Stimulated activated CD4-positive, alpha-beta T cell treated with anti-CD3 and anti-CD28 coated beads, Interleukin-15, amount 100 ng/mL, for 1 hour (primary cell): ENCODE measurements at regions not wholly inside any gene's neighbourhood (a gene's known extent, or its start where the extent isn't known, plus 50 kb on each side); places are given as distances from the start of the nearest gene placed in this dataset.

Experiments used
- DNase-seq, 2 donors: peaks; one replicate each; pipeline ENCODE4 v3.0.0-alpha.2; 2020; ENCODE audit warnings: low read depth in 1 of 2, low spot score in 1 of 2

DNA sequence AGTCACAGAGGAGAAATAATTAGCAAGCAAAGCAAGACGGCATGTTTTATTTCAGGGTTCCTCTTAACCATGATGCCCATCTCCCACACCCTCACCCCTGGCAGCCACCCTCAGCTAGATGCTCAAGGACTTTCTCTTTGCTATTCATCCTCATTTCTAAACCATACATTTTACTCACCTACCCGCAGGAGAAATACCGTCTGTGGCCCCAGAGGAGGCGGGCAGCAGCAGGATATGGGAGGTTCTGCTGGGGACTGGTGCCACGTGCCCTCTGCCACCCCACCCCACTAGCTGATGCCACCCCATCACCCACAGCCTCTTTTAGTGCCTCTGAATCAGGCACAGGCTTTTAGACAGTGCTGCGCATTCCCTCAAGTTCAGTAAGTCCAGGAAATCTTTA lies 168.7 kb upstream of the ITGB1 start:
- no peak for DNase-seq

DNA sequence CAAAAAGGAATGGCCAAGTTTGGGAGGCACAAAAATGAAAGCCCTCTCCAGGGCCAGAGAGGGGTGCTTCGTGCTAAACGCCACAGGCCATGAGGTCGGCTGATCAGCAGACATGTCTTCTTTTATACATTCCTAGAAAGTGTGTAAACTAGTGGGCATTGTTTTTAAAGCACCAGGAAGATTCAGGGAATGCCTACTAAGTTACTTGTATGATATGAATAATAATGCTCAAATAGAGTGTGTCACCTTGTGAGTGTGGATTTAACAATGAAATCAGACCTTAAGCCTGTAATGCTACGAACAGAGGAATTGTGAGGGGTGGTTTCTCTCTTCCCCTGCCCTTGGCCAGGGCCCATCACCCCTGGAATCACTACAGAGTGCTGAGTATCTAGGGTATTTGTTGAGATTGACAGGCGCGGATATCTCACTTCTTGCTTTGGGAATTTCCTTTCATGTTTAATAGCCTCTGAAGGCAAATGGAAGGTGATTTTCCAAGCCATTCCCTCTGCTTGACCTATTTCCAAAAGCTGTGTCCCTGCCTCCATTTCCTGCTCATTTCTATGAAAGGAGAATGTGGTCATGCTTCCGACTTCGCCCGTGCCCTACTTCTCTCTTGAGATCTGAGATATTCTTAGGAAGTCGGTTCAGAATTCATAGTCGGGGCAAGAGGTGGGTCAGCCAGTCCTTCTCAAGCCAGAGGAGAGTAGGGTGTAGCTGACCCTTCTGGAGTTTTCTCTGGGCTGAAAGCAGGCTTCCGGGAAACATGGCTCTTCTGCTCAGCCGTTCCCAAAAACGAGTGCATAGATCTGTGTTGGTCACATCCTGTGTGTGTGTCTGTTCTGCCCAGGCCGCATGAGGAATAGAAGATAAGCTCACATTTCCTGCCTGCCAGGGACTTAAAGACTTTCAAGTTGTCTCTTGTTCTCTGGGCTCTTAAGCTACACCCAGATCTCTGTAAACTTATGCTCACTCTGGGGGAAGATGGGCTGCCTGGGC lies 167.8 kb upstream of the ITGB1 start:
- no peak for DNase-seq

DNA sequence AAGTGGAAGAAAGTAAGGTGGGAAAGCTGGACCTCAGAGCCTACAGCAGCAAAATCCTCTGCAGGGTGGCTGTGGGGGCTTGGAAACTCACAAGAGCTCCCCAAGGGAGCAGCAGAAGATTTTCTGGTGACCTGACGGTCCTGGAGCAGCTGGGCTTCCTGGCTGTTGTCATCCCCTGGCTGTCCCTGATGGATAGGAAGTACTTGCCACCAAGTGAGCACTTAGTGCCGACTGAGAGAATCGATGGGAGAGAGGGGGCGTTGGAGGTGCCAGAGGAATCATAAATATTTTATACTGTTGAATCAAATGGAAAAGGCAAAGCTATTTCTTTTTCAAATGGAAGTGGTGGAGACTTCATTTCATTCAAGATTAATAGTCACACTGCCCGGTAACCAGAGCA lies 167.1 kb upstream of the ITGB1 start:
- no peak for DNase-seq

DNA sequence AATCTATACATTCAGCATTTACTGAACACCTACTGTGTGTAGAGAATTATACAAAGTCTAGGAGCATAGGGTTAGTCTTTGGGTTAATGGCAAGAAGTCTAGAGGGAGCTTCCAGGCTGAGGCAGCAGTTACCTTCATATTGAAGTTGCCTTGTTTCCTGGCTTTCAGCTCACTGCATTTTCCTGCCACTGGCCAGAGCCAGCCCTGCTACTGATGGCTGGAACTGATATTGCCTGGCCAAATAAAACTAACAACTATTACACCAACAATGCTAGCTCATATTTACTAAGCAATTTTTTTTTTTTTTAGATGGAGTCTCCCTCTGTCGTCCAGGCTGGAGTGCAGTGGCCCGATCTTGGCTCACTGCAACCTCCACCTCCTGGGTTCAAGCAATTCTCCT lies 165.7 kb upstream of the ITGB1 start:
- no peak for DNase-seq

DNA sequence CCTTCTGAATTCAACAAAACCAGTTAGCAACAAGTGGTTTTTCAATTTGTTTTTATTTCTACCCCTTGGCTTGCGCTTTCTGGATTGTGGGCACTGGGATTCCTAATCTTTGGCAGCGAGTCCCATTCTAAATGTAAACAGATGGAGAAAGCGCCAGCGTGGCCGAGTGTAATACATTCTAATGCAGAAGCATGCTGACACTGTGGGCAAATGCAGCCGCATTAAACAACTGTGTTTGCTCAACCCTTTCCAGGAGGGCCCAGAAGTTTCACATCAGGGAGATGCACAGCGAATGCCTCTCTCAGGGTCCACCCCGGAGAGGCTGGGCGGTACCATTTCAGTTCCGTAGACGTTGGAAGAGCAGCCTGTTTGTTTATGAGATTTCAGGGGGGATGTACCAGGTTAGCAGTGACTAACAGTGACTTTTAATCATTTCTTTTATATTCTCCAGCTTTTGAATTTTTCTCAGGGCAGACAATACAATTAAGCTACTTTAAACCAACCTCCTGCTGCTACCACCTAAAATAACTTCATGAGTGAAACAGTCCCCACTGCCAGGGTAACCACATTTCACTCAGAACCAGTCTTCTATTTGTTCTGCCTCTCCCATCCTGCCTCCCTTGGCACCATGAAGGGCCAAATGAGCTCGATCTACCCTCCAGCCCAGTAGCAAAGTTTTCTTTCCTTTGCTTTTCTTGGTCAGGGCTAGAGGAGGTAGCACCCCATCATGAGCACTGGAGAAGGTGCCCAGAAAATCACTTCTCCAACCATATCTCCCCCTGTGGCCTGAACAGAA lies 164.2 kb upstream of the ITGB1 start:
- DNase-seq: no peak

DNA sequence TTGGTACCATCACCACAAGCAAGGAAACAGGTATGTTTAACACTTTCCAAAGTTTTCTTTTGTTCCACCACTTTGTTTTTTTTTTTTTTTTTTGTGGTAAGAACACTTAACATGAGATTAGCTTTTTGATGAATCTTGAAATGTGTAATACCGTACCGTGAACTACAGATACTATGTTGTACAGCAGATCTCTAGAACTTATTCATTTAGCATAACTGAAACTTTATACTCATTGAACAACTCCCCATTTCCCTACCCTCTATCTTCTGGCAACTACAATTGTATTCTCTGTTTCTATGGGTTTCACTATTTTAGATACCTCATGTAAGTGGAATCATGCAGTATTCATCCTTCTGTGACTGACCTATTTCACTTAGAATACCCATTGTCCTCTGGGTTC lies 162.7 kb upstream of the ITGB1 start:
- no peak for DNase-seq

DNA sequence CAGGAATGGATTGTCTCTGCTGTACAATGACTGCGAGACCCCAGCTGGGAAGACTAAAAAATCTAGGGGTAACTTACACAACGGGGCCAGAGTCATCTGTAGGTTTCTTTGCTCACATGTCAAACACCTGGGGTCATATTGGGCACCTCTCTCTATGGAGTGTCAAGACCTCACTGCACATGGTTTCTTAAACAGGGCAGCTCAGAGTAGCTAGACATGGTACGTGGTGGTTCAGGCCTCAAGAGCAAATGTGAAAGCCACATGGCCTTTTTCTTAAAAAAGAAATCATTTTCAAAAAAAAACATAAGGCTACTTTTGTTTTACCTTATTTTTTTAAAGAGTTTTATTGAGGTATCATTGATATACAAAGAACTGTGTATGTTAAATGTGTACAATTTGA lies 162.2 kb upstream of the ITGB1 start:
- no peak for DNase-seq

DNA sequence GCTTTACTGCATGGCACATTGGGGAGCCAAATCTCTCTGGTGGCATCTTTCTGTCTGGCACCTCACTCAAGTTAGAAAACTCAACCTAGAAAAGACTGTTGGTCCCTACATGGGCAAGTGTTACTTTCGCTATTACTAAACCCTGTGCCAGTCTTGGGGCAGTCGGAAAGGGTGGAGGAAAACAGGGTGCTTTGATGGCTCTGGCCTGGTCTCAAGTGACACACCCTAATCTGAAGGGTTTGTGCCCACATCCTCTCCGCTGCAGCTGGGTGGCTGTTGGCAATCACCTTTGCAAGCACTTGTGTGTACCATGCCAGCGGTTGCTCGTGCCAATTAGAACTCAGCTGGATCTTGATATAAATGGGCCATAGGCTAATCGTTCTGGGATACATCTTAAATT lies 159.8 kb upstream of the ITGB1 start:
- no peak for DNase-seq

DNA sequence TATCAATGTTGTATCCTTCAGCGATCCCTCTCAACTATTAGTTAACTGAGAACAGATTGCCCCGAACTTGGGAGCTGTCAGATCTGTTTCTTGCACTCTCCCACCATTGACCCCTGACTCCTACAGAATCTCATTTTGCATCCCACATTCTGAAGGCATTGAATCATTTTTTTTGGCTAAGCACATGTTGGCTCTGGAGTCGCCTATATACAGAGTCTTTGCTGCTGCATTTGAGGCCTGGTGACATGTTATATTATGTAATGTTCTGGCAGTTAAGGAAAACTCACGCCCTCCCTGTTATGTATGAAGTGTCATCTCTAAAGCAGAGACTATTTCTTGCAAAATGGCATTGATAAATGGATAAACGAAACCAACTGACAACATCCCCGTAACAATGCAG lies 159.2 kb upstream of the ITGB1 start:
- DNase-seq: no peak

DNA sequence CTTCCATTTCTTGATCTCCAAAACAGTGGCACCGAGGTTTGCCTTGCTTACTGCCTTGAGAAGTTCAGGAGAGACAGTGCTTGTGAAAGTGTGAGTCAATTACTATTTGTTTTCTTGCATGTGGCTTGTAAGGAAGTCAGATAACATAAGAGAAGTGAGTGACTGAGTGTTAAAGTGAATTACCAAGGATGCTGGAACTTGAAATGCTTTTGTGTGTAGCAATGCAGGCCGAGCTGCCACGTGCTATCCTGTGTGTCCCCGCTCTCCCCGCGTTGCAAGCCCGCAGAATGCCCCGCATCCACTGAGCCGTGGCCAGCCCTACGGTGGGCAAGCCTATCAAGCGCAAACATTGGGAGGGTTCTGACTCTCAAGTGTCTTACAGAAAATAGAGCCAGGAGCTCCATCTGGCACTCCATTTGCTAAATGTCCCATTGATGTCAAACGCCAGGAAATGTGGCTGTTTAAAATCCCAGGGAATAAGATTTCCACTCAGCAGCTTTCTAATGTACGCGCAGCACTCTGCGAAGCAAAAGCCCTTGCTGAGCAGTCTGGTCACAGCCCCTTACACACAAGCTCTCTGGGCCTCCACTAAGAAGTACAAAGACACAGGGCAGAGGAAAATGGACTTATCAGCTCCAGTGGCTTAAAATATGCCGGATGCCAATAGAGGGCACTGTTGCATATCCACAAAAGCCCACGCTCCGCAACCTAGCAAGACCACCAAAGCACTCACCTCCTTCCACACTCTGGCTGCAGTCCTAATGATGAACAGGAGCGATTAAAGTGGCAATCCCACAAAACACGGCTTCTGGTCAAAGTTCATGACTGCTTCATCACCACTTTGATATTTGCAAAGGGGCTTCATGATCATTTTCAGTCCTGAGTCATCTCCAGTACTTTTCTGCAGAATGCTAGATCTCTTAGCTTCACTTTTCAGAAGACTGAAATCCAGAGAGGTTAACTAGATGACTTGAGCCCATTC lies 158.0 kb upstream of the ITGB1 start:
- DNase-seq: no peak

DNA sequence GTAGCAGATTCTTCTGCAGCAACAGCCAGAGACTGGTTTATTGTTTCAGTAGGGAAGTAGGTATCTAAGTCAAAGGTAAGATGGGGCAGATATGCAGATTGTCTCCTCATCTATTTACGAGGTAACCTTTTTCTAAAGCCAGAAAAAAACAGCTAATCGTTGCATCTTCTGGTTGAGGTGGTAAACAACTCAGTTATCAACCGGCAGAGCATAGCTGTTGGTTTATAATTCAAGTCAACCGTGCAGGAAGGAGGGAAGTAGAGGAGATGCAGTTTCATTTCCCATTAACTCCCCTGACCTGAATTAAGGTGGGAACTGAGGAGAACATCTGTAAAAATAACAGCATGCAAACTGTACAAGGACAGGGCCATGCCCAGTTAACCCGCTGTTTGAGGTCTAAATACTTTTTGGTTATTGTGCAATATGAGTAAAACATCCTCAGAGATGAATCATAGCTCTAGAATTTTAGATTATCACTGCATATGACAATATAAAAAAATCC lies 156.5 kb upstream of the ITGB1 start:
- no peak for DNase-seq

DNA sequence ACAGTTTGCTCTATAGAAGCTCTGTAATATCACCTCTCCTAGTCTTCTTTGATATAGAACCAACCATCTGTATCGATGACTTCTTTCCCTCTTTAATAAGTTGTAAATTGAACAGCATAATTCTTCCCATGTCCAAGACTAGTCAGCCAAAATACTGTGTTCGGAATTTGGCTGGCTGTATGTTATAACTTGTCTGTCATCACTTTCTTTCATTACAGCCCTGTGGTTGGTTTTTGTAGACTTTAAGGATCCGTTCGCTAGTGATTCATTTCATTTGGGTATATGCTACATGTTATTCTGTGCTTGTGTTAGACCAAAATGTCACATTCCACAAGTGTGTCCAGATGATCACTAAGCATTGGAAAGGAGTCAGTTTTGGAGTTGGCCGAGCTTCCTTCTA lies 155.4 kb upstream of the ITGB1 start:
- DNase-seq: no peak

DNA sequence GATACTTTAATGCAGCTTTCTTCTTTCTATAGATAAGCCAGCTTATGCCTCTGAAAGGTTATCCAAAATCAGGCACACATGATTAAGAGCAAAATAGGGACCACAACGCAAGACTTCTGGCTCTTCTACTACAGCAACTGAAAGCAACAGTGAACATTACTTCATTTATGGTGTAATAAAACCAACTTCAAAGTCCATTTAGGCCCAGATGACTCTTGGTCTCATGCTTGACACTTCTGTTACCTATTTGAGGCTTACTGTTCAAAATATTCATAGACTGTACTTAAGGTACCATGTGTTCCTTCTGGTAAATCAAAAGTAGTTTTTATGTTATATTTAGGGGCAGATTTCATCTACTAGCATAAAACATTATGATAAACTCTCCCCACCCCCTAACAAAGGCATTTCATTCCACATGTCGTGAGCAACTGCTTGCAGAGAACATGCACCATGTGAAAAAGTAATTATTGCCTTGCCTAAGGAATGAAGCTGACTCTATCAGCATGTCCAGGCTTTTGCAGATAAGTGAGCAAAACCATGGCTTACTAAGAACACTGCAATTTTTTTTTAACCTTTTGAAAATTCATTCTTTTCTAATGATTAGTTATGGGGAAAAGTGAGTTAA lies 154.9 kb upstream of the ITGB1 start:
- DNase-seq: no peak

DNA sequence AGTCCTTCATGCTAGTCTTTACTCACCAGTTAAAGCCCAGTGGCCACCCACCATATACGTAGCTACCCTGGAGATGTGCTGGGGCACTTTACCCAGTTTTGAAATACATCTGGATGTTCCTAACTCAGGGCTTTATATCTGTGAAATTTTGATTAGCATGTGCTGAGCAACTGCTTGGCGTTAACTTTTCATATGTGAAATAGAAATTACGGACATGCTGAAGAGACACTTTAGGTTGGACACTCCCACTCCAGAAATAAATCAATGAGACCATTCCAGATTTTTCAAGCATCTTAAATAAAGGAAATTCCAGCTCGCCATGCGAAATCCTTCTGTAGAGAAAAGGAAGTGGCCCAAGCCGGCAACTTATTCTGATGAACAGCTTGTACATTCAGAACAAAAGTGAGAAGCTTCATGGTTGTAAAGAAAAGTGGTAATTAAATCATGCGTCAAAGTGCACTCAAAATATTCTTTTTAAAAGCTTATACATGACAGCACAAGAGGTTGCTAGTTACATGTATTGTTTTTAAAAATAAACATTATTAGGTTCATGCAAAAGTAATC lies 153.5 kb upstream of the ITGB1 start:
- no peak for DNase-seq

DNA sequence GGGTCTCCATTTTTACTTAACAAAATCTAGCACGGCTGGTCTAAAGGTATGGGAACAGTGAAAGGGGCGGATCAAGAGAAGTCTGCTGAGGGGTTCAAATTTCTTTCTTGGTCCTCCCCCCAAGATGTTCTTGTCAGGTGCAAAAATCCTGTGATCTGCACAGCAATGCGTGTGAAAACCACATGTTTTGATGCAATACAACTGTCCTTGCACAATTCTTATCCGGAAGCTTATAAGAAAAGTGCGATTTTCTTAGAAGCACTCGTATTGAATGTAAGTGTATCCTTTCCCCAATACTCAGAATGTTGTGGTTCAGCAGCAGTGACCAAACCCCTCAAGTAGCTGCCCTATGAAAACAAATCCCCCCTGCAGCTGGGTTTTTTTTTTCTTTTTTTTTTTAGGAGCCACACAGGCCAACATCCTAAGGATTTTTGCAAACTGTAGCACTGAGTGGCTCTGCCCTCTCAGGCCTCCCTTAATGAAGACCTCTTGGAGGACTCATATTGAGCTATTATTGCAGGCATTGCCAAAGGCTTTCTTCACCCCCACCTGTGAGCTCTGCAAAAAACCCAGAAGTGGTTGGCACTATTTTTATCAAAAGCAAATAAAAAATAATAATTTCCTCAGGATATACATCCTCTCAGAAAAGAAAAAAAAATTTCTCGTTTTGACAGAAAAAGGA lies 151.9 kb upstream of the ITGB1 start:
- DNase-seq: no peak

DNA sequence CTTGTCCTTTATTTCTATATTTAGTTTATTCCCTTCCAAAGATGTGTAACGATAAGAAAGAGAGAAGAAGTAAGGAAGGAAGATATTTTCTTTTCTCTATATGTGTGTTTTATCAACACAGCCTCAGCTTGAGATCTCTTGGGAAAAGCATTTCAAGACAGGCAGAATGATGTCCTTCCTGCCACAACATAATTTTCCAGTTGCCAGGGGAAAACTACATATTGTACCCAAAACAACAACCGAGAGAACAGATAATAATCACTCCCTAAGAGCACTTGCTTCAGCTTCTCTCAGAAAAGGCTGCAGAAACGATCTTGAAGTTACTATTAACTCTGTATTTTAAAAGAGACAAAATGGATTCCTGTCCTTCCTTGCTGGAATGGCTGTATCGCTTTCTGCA lies 151.4 kb upstream of the ITGB1 start:
- no peak for DNase-seq

DNA sequence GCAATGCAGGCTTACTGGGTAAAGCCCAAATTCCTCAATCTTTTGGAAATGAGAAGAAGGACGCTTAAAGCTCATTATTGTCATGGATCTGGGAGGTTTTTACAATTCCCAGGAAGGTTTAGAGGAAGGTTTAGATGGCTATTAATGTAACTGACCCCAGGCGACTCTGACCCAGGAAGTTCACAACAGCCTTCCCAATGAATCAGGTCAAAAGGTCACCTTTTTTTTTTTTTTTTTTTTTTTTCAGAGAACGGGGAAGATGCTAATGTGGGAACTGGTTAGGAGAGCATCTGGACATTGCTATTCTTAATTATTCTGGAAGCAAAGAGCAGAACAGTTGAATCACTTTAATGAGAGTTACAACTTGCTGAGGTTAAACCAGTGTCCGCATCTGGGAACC lies 149.9 kb upstream of the ITGB1 start:
- no peak for DNase-seq

DNA sequence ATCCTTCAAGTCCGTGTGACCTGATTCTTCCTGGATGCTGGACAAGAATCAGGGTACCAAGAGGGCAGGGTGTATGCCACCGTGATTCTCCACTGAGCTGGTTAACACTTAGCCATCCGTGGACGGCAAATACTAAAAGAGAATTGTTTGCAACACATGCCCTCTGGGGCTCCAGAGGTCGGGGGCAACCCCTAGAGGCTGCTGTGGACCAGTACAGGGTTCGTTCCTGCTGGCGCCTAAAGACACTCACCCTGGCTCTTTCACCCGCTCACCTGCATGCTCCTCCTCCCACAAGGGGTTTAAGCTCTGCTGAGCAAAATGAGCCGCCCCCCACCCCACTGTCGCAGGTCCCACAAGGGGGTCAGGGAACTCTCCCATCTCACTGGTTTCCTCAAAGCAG lies 148.7 kb upstream of the ITGB1 start:
- DNase-seq: no peak

DNA sequence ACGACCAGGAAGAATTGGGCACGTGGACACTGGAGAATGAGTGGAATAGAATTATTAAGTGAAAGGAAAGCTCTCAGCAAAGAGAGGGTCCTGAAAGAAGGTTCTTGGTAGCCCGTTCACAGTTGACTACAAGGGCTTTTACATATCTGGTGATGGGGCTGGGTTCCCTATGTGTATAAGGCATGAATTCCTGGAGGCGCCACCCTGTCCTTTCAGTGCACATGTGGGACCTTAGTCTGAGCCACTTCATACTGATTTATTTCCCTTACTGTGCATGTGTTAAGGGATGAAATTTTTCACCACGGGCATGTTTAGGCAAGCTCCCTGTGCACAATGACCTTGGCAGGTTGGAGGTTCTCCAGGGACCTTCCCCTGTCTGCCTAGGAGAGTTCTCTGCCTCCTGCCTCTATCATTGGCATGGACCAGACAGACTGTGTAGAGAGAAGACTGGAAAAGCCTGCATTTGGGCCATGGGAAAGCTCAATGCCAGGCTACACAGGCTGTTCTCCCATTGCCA lies 145.9 kb upstream of the ITGB1 start:
- DNase-seq: no peak
